Activated CD4-positive, alpha-beta T cell treated with anti-CD3 and anti-CD28 coated beads, Interleukin-2, amount 10 ng/mL, durations not matched to agents 7 days and 5 days (primary cell): ENCODE measurements at regions not wholly inside any gene's neighbourhood (a gene's known extent, or its start where the extent isn't known, plus 50 kb on each side); places are given as distances from the start of the nearest gene placed in this dataset.

Experiments
- CTCF ChIA-PET: fragments of 350-600 bp; sonication (Branson Sonifier 250); formaldehyde crosslinking; loops from one replicate; lab custom pipeline; 2021; ENCODE audit warnings: antibody characterized with exemption; lab: Charles Lee
- POLR2A ChIA-PET: fragments of 350-600 bp; sonication (Branson Sonifier 250); formaldehyde crosslinking; loops from one replicate; lab custom pipeline; 2021; ENCODE audit warnings: antibody characterized with exemption; lab: Charles Lee
- DNase-seq: peaks from one replicate; pipeline ENCODE4 v3.0.0-alpha.2; 2020
- H3K27ac Mint-ChIP-seq: one replicate; pipeline ENCODE4 v1.8.0; 2021; ENCODE audit warnings: mild to moderate bottlenecking, moderate library complexity, mixed read lengths
- H3K27me3 Mint-ChIP-seq: one replicate; pipeline ENCODE4 v1.8.0; 2021; ENCODE audit warnings: mixed read lengths
- H3K36me3 Mint-ChIP-seq: one replicate; pipeline ENCODE4 v1.8.0; 2021; ENCODE audit warnings: low read depth, mixed read lengths
- H3K4me1 Mint-ChIP-seq: one replicate; pipeline ENCODE4 v1.8.0; 2021; ENCODE audit warnings: mixed read lengths
- H3K4me3 Mint-ChIP-seq: one replicate; pipeline ENCODE4 v1.8.0; 2021; ENCODE audit warnings: mild to moderate bottlenecking, moderate library complexity, mixed read lengths
- H3K9me3 Mint-ChIP-seq: one replicate; pipeline ENCODE4 v1.8.0; 2021; ENCODE audit warnings: mixed read lengths

- Mint-ChIP-seq H3K4me3 (no peak overlapping the region), H3K27ac (no peak overlapping the region), H3K4me1 (no peaks in the 10 kb centered on the region), H3K27me3 (no peaks in the 10 kb centered on the region), H3K9me3 (no peaks in the 10 kb centered on the region), H3K36me3 (no peaks in the 10 kb centered on the region)
- ChIA-PET CTCF (no interaction called here), POLR2A (no interaction called here)
- DNase-seq = no peak
Measured at GRCh38 chr3:144524531-144524930, 552.9 kb downstream of the DIPK2A start.

- DNase-seq = no peak
- Mint-ChIP-seq H3K4me3 (no peak overlapping the region), H3K36me3 (no peaks in the 10 kb centered on the region), H3K27ac (no peak overlapping the region), H3K27me3 (no peaks in the 10 kb centered on the region), H3K9me3 (no peaks in the 10 kb centered on the region), H3K4me1 (no peaks in the 10 kb centered on the region)
- ChIA-PET CTCF (no interaction called here), POLR2A (no interaction called here)
Measured at GRCh38 chr3:144529566-144529965, 557.9 kb downstream of the DIPK2A start.

DNA sequence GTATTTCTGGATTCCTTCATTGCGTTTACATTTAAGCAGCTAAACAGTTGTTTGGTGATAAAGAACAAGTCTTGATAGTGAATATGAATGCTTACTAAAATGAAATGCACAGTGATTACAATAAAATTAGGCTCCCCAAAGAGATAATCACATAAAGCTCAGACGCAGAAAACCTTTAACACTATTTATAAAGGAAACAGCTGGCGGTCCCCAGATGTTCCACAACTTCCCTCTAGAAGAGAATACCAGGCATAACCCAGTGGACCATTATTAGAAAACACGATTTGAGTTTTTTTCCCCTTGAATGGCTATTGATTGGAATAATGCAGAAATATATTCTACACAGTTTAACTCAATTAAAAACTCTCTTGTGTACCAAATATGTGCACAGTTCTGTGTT lies 573.2 kb downstream of the DIPK2A start:
- Mint-ChIP-seq H3K27me3 (no peaks in the 10 kb centered on the region), H3K9me3 (no peaks in the 10 kb centered on the region), H3K4me3 (no peak overlapping the region), H3K27ac (no peak overlapping the region), H3K4me1 (no peaks in the 10 kb centered on the region), H3K36me3 (no peaks in the 10 kb centered on the region)
- no peak for DNase-seq
- CTCF ChIA-PET = no interaction called here
- POLR2A ChIA-PET = no interaction called here

- DNase-seq = no peak
- Mint-ChIP-seq H3K9me3 (no peaks in the 10 kb centered on the region), H3K27me3 (no peaks in the 10 kb centered on the region), H3K4me1 (no peaks in the 10 kb centered on the region), H3K27ac (no peak overlapping the region), H3K36me3 (no peaks in the 10 kb centered on the region), H3K4me3 (no peak overlapping the region)
- ChIA-PET CTCF (no interaction called here), POLR2A (no interaction called here)
Measured at GRCh38 chr3:144546539-144546938, 574.9 kb downstream of the DIPK2A start.

DNA sequence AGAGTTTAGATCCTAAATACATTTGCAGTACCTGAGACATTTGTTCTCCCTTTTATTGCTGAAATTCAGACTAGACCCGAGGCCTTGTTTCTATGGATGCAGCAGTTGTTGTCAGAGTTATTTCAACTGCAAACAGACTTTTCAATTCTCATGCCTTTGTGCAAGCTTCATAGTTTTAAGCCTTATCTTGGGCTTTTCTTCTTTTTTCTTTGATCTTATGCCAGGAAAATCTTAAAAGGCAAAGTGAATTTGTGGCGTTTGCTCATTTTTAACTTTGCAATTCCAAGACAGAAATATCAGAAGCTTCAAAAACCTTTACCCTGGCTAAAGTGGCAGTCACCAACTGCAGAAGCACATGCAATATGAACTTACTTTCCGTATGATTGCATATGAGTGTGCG lies 576.7 kb downstream of the DIPK2A start:
- ChIA-PET POLR2A (no interaction called here), CTCF (no interaction called here)
- no peak overlapping the region for H3K4me3 Mint-ChIP-seq
- no peaks in the 10 kb centered on the region for H3K36me3 Mint-ChIP-seq
- no peak for DNase-seq
- no peaks in the 10 kb centered on the region for H3K27me3 Mint-ChIP-seq
- H3K9me3 Mint-ChIP-seq = no peaks in the 10 kb centered on the region
- no peaks in the 10 kb centered on the region for H3K4me1 Mint-ChIP-seq
- no peak overlapping the region for H3K27ac Mint-ChIP-seq

DNA sequence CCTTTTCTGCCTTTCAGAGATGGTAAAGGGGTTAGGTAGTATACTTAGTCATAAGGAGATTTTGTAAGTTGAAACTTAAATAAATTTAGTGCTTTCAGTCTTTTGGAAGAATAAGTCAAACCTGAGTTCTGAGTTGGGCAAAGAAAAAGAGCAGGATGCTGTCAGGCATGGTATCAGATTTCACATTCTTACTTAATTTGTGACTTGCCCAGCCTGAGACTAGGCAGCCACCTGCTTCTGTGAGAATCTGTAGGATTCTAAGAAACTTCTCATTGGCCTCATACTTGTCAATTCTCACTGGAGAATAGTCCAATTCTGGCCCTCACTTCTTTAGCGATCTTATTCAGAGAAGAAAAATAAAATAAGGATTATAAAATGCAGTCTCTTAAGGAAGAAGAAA lies 577.5 kb downstream of the DIPK2A start:
- no peak overlapping the region for H3K27ac Mint-ChIP-seq
- H3K4me3 Mint-ChIP-seq = no peak overlapping the region
- H3K9me3 Mint-ChIP-seq = no peaks in the 10 kb centered on the region
- POLR2A ChIA-PET = no interaction called here
- DNase-seq = no peak
- H3K27me3 Mint-ChIP-seq = no peaks in the 10 kb centered on the region
- no peaks in the 10 kb centered on the region for H3K4me1 Mint-ChIP-seq
- CTCF ChIA-PET = no interaction called here
- no peaks in the 10 kb centered on the region for H3K36me3 Mint-ChIP-seq

DNA sequence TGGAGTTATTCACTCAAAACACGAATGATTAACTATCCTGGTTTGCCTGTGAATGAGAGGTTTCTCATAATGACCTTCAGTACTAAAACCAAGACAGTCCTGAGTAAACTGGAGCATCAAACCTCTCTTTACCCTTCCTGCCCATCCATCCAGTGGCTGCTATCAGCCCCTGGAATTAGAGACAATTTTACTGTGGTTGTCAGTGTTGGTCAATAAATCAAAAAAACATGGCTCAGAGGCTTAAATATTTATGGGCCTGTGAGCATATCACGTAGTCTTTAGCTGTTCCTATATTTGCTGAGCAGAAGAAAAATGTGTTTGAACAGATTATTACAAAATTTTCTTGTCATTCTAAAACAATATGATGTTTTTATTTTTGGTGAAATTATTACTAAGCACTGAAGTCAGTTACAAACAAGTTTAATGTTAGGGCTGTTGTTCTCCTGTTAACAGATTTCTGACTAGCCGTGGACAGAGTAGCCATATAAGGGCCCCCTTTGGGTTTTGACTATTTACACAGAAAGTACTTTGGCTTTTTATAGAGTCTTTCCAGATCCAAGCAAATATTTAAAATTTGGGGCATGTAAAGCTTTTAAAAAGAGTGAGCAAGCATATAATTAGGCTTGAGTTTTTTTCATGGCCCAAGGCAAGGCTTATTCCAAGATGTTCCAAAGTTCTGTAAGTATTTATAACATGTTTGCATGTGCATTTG lies 580.9 kb downstream of the DIPK2A start:
- Mint-ChIP-seq H3K4me3 (no peak overlapping the region), H3K4me1 (no peaks in the 10 kb centered on the region), H3K27me3 (no peaks in the 10 kb centered on the region), H3K9me3 (no peaks in the 10 kb centered on the region), H3K36me3 (no peaks in the 10 kb centered on the region), H3K27ac (no peak overlapping the region)
- ChIA-PET POLR2A (no interaction called here), CTCF (interaction anchor here (1.0 kb wide), 1 partner anchor 72 kb away, joined by 3 read pairs; no protein-coding TSS in a partner anchor)
- DNase-seq = no peak

- POLR2A ChIA-PET = no interaction called here
Measured at GRCh38 chr3:144553301-144553700, 581.7 kb downstream of the DIPK2A start.

DNA sequence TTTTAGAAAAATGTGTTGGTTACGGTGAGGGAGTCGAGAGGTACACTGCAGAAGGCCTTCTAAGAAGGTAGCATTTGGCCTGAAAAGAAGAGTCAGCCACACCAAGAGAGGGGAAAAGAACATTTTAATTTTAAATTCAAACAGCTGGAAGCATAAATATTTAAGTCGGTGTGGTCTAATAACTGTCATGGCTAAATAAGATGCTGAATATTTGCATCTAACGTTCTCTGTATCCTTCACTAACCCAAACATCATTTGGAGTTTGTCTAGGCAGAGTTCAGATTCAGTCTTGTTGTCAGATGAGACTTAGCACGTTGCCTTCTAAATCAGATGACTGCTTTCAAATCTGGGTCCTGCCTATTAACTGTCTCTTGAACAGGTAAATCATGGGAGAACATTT lies 583.3 kb downstream of the DIPK2A start:
- Mint-ChIP-seq H3K36me3 (no peaks in the 10 kb centered on the region), H3K27me3 (no peaks in the 10 kb centered on the region), H3K9me3 (no peaks in the 10 kb centered on the region), H3K27ac (no peak overlapping the region), H3K4me3 (no peak overlapping the region), H3K4me1 (no peaks in the 10 kb centered on the region)
- CTCF ChIA-PET = no interaction called here
- POLR2A ChIA-PET = no interaction called here
- no peak for DNase-seq

More at GRCh38 chr3:144553301-144553700, 581.7 kb downstream of the DIPK2A start:
- Mint-ChIP-seq H3K27ac (no peak overlapping the region), H3K4me1 (no peaks in the 10 kb centered on the region), H3K36me3 (no peaks in the 10 kb centered on the region), H3K9me3 (no peaks in the 10 kb centered on the region), H3K4me3 (no peak overlapping the region), H3K27me3 (no peaks in the 10 kb centered on the region)
- CTCF ChIA-PET = no interaction called here
- DNase-seq = no peak

- H3K4me1 Mint-ChIP-seq = no peaks in the 10 kb centered on the region
- no peaks in the 10 kb centered on the region for H3K27me3 Mint-ChIP-seq
- ChIA-PET CTCF (no interaction called here), POLR2A (no interaction called here)
- no peak overlapping the region for H3K27ac Mint-ChIP-seq
- H3K36me3 Mint-ChIP-seq = no peaks in the 10 kb centered on the region
- no peak for DNase-seq
- no peaks in the 10 kb centered on the region for H3K9me3 Mint-ChIP-seq
- H3K4me3 Mint-ChIP-seq = no peak overlapping the region
Measured at GRCh38 chr3:144556392-144556791, 584.8 kb downstream of the DIPK2A start.

GRCh38 chr3:144557515-144557914 lies 585.9 kb downstream of the DIPK2A start:
- H3K9me3 Mint-ChIP-seq = no peaks in the 10 kb centered on the region
- CTCF ChIA-PET = no interaction called here
- H3K27ac Mint-ChIP-seq = no peak overlapping the region
- no peaks in the 10 kb centered on the region for H3K4me1 Mint-ChIP-seq
- H3K4me3 Mint-ChIP-seq = no peak overlapping the region
- no peak for DNase-seq
- H3K27me3 Mint-ChIP-seq = no peaks in the 10 kb centered on the region
- POLR2A ChIA-PET = no interaction called here
- no peaks in the 10 kb centered on the region for H3K36me3 Mint-ChIP-seq

DNA sequence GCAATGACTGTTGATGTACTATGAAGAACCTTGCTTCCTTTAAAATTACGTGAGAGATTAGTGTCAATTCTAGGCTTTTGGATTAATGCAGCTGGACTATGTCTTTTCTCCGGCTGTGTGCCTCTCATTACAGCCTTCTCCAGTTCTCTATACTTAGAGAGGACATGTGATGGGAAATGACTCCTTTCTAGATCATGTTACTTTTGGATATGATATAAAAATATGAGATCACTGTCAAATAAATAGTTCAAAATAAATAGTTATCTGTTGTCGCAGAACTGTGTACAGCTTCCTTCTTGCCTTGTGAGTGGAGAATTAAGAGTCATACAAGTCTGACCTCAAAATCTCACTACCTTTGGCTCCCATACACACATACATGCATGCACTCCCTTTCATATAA lies 592.4 kb downstream of the DIPK2A start:
- DNase-seq = no peak
- ChIA-PET CTCF (no interaction called here), POLR2A (no interaction called here)
- H3K4me3 Mint-ChIP-seq = no peak overlapping the region
- no peak overlapping the region for H3K27ac Mint-ChIP-seq
- no peaks in the 10 kb centered on the region for H3K36me3 Mint-ChIP-seq
- peaks cover 4% of the 10 kb centered on the region for H3K9me3 Mint-ChIP-seq
- no peaks in the 10 kb centered on the region for H3K4me1 Mint-ChIP-seq
- no peaks in the 10 kb centered on the region for H3K27me3 Mint-ChIP-seq

GRCh38 chr3:144566320-144566719 lies 594.7 kb downstream of the DIPK2A start:
- no peak for DNase-seq
- Mint-ChIP-seq H3K4me1 (no peaks in the 10 kb centered on the region), H3K27me3 (no peaks in the 10 kb centered on the region), H3K36me3 (no peaks in the 10 kb centered on the region), H3K27ac (no peak overlapping the region), H3K9me3 (peaks cover 4% of the 10 kb centered on the region), H3K4me3 (no peak overlapping the region)
- ChIA-PET POLR2A (no interaction called here), CTCF (no interaction called here)

- POLR2A ChIA-PET = no interaction called here
- CTCF ChIA-PET = no interaction called here
- H3K27me3 Mint-ChIP-seq = no peaks in the 10 kb centered on the region
- no peaks in the 10 kb centered on the region for H3K4me1 Mint-ChIP-seq
- no peak overlapping the region for H3K4me3 Mint-ChIP-seq
- no peak overlapping the region for H3K27ac Mint-ChIP-seq
- no peaks in the 10 kb centered on the region for H3K36me3 Mint-ChIP-seq
- no peak for DNase-seq
- peaks cover 4% of the 10 kb centered on the region for H3K9me3 Mint-ChIP-seq
Measured at GRCh38 chr3:144569651-144570050, 598.0 kb downstream of the DIPK2A start.
